ENCODE measurements at regions not wholly inside any gene's neighbourhood (a gene's known extent, or its start where the extent isn't known, plus 50 kb on each side); places are given as distances from the start of the nearest gene placed in this dataset.

- TF ChIP-seq, protein P1, sequence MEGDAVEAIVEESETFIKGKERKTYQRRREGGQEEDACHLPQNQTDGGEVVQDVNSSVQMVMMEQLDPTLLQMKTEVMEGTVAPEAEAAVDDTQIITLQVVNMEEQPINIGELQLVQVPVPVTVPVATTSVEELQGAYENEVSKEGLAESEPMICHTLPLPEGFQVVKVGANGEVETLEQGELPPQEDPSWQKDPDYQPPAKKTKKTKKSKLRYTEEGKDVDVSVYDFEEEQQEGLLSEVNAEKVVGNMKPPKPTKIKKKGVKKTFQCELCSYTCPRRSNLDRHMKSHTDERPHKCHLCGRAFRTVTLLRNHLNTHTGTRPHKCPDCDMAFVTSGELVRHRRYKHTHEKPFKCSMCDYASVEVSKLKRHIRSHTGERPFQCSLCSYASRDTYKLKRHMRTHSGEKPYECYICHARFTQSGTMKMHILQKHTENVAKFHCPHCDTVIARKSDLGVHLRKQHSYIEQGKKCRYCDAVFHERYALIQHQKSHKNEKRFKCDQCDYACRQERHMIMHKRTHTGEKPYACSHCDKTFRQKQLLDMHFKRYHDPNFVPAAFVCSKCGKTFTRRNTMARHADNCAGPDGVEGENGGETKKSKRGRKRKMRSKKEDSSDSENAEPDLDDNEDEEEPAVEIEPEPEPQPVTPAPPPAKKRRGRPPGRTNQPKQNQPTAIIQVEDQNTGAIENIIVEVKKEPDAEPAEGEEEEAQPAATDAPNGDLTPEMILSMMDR (IDR thresholded peaks at IDR 0.05; ENCODE audit: low read length) = no peak
- TF ChIP-seq EZH2 (optimal IDR thresholded peaks at IDR 0.05; ENCODE audit: low read depth, low read length) = no peak
Measured at GRCh38 chr3:56883828-56884227, 82.1 kb upstream of the ARHGEF3 start.

Measured in MM.1S (cell line).